C4-2B (cell line): ENCODE measurements at regions not wholly inside any gene's neighbourhood (a gene's known extent, or its start where the extent isn't known, plus 50 kb on each side); places are given as distances from the start of the nearest gene placed in this dataset.

ENCODE experiments used
- CTCF ChIP-seq: fragments of 450-650 bp; conservative IDR thresholded peaks from 2 replicates; pipeline ENCODE4 v1.5.1; 2017; ENCODE audit warnings: mild to moderate bottlenecking
- ZFX ChIP-seq: fragments of 450-650 bp; IDR thresholded peaks from 2 replicates; pipeline ENCODE4 v1.6.1; 2017

DNA sequence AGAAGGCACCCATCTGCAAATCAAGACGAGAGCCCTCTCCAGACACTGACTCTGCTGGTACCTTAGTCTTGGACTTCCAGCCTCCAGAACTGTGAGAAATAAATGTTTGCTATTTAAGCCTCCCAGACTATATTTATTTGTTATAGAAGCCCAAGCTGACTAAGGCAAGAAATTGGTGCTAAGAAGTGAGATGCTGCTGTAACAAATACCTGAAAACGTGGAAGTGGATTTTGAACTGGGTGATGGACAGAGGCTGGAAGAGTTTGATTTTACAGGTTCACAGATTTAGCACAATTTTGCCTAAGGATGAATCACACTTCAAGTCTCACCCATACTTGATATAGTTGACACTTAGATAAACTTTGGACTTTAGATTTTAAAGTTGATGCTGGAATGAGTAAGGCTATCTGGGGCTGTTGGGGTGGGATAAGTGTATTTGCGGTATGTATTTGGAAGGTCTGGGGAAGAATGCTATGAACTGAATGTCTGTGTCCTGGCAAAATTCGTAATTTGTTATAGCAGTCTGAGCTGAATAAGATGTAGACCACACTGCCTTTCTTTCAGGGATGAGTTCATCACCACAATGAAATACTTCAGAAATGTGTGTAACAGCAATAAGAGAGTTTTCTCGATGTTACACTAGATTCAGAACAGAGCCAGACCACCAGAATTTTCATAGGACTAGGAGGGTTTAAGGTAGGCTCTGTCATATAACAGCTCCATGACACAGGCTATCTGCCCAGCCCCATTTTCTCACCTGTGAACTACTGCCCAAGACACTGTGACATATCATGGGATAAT is 120.5 kb upstream of the LMCD1 start:
- TF ChIP-seq CTCF (no peak), ZFX (no peak)
